AG20443 (cell line): ENCODE measurements at regions not wholly inside any gene's neighbourhood (a gene's known extent, or its start where the extent isn't known, plus 50 kb on each side); places are given as distances from the start of the nearest gene placed in this dataset.
"Not testable (repeated sequence)": the region's sequence is repeated elsewhere in the genome, so short reads cannot be mapped to it uniquely, and the experiment has no call there.

Source experiments
- DNase-seq: peaks from one replicate; pipeline ENCODE4 v3.0.0; 2012; ENCODE audit warnings: low spot score, mixed read lengths

GRCh38 chr13:81987677-81988357 lies 1646.9 kb upstream of the SPRY2 start:
- no peak for DNase-seq

GRCh38 chr13:81987159-81987558 lies 1646.2 kb upstream of the SPRY2 start:
- DNase-seq, result no peak

- DNase-seq, result no peak
Measured at GRCh38 chr13:81986308-81986707, 1645.4 kb upstream of the SPRY2 start.

GRCh38 chr13:81957121-81957520 lies 1616.2 kb upstream of the SPRY2 start:
- DNase-seq, result no peak

- DNase-seq, result no peak
Measured at GRCh38 chr13:81929988-81930387, 1589.1 kb upstream of the SPRY2 start.

GRCh38 chr13:81927347-81927746 lies 1586.4 kb upstream of the SPRY2 start:
- no peak for DNase-seq

GRCh38 chr13:81917810-81918209 lies 1576.9 kb upstream of the SPRY2 start:
- DNase-seq, result no peak

- DNase-seq, result no peak
Measured at GRCh38 chr13:81916461-81916860, 1575.5 kb upstream of the SPRY2 start.

- DNase-seq, result no peak
Measured at GRCh38 chr13:81907787-81908372, 1567.0 kb upstream of the SPRY2 start.

GRCh38 chr13:81888855-81889254 lies 1547.9 kb upstream of the SPRY2 start:
- DNase-seq, result no peak

GRCh38 chr13:81874681-81875661 lies 1534.0 kb upstream of the SPRY2 start:
- DNase-seq, result no peak

GRCh38 chr13:81874253-81874652 lies 1533.3 kb upstream of the SPRY2 start:
- no peak for DNase-seq

GRCh38 chr13:81872581-81872980 lies 1531.7 kb upstream of the SPRY2 start:
- no peak for DNase-seq

GRCh38 chr13:81871751-81872325 lies 1530.9 kb upstream of the SPRY2 start:
- not testable (repeated sequence) for DNase-seq

- DNase-seq, result no peak
Measured at GRCh38 chr13:81848291-81848690, 1507.4 kb upstream of the SPRY2 start.

GRCh38 chr13:81846771-81847170 lies 1505.8 kb upstream of the SPRY2 start:
- DNase-seq, result no peak

- DNase-seq, result no peak
Measured at GRCh38 chr13:81821259-81821658, 1480.3 kb upstream of the SPRY2 start.

GRCh38 chr13:81800433-81800832 lies 1459.5 kb upstream of the SPRY2 start:
- DNase-seq, result no peak

GRCh38 chr13:81795710-81796109 lies 1454.8 kb upstream of the SPRY2 start:
- DNase-seq, result no peak

GRCh38 chr13:81791641-81792040 lies 1450.7 kb upstream of the SPRY2 start:
- DNase-seq, result no peak

GRCh38 chr13:81781471-81781870 lies 1440.5 kb upstream of the SPRY2 start:
- DNase-seq, result no peak

GRCh38 chr13:81779876-81780275 lies 1439.0 kb upstream of the SPRY2 start:
- DNase-seq, result no peak
